ENCODE measurements at regions not wholly inside any gene's neighbourhood (a gene's known extent, or its start where the extent isn't known, plus 50 kb on each side); places are given as distances from the start of the nearest gene placed in this dataset.
"Not testable (repeated sequence)": the region's sequence is repeated elsewhere in the genome, so short reads cannot be mapped to it uniquely, and the experiment has no call there.

DNA sequence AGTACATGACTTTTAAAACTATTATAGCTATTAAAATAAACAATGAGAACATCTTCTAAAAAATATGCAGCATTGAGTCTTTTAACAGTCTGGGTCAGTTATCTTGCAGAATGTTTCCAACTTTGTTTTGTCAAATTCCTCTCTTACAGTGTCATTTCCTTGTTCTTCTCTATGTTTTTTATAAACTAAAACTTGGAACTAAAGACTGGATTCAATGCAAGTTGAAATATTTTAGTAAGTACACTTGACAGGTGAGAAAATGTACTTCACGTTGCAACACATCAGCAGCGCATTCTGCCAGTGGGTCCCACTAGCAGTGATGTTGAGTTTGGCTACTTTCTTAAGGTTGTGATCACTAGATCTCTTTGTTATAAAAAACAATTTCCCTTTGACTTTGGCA lies 1407.6 kb upstream of the RAG2 start:
- DNase-seq (ENCODE audit: low read depth), result no peak

DNA sequence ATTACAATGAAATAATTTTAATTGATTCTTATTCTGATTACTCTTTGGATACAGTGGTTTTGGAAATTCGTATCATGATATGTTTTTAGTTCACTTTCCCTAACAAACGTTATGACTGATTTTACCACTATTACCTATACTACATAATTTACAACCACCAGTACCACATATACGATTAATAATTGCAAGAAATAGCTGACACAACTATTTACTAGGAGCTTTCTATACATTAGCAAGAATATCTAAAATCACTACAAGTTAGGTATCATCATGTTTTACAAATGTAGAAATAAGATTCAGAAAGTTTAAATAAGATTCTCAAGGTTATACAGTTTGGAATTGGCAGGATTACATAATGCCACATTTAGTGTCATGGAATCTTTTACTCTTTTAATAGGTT lies 1401.1 kb upstream of the RAG2 start:
- DNase-seq (ENCODE audit: low read depth), result no peak

GRCh38 chr11:37995886-37996285 lies 1397.8 kb upstream of the RAG2 start:
- DNase-seq (ENCODE audit: low read depth), result no peak

- no peak for DNase-seq (ENCODE audit: low read depth)
Measured at GRCh38 chr11:37988031-37988430, 1390.0 kb upstream of the RAG2 start.

GRCh38 chr11:37984991-37985390 lies 1387.0 kb upstream of the RAG2 start:
- no peak for DNase-seq (ENCODE audit: low read depth)

GRCh38 chr11:37978647-37979046 lies 1380.6 kb upstream of the RAG2 start:
- DNase-seq (ENCODE audit: low read depth), result no peak

GRCh38 chr11:37973941-37974340 lies 1375.9 kb upstream of the RAG2 start:
- DNase-seq (ENCODE audit: low read depth), result no peak

- DNase-seq (ENCODE audit: low read depth), result no peak
Measured at GRCh38 chr11:37972691-37973090, 1374.7 kb upstream of the RAG2 start.

DNA sequence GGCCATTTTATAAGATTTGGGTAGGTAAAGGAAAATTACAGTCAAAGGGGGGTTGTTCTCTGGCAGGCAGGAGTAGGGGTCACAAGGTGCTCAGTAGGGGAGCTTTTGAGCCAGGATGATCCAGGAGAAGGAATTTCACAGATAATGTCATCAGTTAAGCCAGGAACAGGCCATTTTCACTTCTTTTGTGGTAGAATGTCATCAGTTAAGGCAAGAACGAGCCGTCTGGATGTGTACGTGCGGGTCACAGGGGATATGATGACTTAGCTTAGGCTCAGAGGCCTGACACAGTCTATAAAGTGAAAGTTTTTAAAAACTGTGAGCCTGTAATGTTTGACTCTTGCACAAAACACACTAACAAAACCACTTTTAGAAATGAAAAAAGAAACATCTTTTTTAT lies 1371.3 kb upstream of the RAG2 start:
- not testable (repeated sequence) for DNase-seq (ENCODE audit: low read depth)

DNA sequence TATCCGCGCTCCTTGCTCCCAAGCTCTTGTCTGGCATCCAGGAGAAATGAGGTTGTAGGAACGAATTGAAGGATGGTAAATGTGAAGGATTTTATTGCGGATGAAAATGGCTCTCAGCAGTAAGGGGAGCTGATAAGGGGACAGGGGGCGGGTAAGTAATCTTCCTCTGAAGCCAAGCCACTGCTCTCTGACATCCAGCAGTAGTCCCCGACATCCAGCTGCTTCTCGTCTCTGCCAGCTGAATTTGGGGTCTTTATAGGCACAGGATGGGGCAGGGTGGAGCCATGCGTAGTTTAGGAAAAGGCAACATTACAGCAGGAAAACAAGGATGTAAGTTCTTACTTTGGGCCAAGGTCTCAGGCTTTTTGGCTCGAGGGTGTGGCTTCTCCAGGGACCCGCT lies 1370.1 kb upstream of the RAG2 start:
- no peak for DNase-seq (ENCODE audit: low read depth)

DNA sequence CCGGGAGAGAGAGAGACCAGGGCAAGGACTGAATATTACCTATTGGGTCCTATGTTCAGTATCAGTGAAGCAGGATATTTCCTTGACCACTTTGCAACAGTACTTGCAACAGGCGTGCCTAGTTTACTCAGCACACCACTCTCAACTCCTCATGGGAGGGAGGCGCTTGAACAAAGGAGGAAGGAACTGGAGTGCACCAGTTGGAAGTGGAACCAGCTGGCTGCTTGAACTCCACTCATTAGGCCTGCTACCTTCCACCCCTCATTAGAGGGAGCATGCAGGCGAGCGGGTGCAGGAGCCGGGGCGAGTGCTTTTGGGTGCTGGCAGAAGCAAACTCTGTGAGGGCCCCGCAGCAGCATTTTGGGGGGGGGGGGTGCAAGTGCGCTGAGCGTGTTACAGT lies 1369.6 kb upstream of the RAG2 start:
- no peak for DNase-seq (ENCODE audit: low read depth)

DNA sequence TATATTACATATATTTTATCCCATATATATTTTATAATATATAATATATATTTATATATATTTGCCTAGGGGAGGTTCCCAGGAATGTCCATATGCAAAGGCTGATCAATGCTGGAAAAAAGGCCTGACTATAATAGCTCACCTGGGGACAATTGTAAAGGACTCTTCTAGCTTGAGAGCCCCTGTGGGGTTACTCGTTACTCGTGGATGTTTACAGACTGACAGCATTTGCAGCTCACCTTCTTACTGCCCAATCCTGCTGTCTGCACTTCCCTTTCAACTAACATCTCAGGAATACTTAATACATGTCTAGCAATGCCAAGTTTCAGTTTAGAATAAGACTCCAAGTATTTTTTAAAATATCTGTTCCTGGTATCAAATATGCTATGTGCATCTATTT lies 1365.4 kb upstream of the RAG2 start:
- DNase-seq (ENCODE audit: low read depth), result no peak

- DNase-seq (ENCODE audit: low read depth), result no peak
Measured at GRCh38 chr11:37957717-37958116, 1359.7 kb upstream of the RAG2 start.

DNA sequence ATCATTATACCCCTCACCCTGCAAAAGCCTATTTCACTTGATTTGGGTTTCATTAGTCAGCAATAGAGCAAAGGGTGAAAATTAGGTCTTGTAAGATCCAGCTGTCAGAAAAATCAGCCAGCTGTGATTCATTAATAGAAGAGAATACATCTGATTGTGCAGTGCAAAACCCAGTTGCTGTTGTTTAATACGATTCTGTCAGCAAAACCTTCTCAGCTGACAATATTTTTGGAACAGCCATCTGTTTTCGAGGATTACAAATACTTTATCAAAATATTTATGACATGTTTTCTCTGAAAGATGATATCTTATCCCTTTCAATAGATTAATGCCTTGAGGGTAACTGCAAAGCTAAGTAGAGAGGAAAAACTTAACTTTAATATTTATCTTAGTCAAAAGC lies 1354.0 kb upstream of the RAG2 start:
- no peak for DNase-seq (ENCODE audit: low read depth)

DNA sequence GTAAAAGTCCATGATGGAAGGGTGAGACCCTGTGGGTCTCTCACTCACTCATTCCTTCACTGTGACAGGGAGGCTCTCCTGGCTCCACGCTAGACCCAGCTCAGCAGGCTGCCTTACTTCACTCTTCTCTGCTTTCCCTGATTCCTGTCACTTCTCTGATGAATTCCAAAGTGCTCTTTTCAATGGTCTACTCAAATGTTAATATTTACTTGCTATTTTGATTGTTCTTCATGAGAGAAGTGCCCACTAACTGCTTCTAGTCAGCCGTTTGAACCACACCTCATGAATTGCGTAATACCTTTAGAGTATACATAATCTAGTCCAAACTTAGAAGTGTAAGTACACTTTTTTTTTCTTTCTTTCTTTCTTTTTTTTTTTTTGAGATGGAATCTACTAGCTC lies 1350.2 kb upstream of the RAG2 start:
- DNase-seq (ENCODE audit: low read depth), result no peak

DNA sequence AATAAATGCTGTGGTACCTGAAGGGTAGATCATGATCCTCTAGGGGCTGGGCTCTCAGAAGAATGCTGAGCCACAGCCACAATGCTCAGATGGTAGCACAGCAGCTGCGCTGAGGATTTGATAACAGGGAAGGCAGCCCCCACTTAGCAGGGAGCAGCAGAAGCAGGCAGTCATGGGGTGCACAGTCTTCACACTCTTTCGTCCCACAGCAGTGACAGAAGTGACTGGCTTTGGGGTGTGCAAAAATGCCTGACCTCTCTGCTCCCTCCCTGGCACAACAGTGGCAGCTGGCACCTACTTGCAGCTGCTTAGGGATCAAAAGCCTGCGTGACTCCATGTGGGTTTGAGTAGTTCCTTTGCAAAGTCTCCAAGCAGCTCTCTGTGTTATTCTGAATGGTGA lies 1349.8 kb upstream of the RAG2 start:
- DNase-seq (ENCODE audit: low read depth), result no peak

- DNase-seq (ENCODE audit: low read depth), result no peak
Measured at GRCh38 chr11:37946155-37946766, 1348.2 kb upstream of the RAG2 start.

DNA sequence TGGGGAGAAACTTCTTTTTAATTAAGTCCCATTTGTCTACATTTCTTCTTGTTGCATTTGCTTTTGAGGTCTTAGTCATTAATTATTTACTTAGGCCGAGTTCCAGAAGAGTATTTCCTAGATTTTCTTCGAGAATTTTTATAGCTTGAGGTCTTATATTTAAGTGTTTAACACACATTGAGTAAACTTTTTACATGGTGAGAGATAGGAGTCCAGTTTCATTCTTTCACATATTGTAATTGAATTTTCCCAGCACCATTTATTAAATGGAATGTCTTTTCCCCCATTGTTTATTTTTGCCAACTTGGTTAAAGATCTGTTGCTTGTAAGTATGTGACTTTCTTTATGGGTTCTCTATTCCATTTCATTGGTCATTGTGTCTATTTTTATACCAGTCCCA lies 1344.0 kb upstream of the RAG2 start:
- no peak for DNase-seq (ENCODE audit: low read depth)

DNA sequence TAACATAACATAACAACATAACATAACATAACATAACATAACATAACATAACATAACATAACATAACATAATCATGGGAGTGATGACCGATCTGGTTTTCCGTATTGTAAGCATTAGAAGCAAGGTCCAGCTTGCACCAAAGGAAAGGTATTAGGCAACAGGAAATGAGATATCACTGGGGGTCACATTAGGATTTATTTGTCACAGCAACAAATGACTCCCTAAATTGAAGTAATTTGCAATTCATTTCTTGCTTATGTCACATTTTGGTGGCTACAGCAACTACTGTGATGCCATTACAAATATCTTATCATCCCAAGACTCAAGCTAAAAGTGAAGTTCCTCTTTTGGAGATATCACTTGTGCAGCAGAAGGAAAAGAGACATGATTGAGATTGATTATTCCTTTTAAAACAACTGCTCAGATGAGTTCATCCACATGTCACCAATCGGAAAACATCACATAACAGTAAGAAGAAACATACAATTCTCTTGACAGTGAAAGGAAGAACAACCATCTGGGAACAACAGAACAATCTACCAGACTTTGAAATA lies 1331.1 kb upstream of the RAG2 start:
- DNase-seq (ENCODE audit: low read depth), result no peak

- DNase-seq (ENCODE audit: low read depth), result no peak
Measured at GRCh38 chr11:37926772-37927171, 1328.7 kb upstream of the RAG2 start.

- no peak for DNase-seq (ENCODE audit: low read depth)
Measured at GRCh38 chr11:37916331-37916730, 1318.3 kb upstream of the RAG2 start.

DNA sequence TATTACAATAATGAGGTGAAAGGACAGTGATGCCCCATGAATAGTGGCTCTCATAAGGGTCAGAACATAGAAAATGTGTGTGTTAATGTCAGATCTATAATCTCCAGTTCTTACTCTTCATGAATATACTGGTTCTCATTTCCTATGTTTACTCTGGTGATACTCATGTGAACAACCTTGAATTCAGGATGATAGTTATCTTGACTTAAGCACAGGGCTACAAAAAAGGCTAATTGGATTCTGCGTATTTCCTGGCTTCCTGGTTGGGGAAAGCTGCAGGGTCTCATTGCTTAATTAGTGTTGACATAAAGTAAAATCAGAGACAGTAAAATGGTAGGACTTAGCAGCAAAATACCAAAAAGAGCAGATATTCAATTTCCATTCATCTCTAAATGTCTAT lies 1316.8 kb upstream of the RAG2 start:
- DNase-seq (ENCODE audit: low read depth), result no peak

DNA sequence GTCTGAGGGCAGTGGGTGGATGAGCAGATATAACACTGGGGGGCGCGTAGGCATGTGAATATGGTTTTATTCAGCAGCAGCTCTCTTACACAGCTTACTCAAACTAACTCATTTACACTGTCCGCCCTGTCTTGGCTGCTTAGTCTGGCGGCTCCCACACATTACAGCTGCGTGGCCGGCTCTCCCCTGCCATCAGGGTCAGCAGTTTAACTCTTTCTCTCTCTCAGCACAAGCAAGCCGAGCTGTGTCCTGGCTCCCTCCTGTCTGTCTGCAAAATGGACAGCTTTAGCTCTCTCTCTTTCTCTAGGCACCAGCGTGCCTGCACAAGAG lies 1310.1 kb upstream of the RAG2 start:
- DNase-seq (ENCODE audit: low read depth), result no peak

DNA sequence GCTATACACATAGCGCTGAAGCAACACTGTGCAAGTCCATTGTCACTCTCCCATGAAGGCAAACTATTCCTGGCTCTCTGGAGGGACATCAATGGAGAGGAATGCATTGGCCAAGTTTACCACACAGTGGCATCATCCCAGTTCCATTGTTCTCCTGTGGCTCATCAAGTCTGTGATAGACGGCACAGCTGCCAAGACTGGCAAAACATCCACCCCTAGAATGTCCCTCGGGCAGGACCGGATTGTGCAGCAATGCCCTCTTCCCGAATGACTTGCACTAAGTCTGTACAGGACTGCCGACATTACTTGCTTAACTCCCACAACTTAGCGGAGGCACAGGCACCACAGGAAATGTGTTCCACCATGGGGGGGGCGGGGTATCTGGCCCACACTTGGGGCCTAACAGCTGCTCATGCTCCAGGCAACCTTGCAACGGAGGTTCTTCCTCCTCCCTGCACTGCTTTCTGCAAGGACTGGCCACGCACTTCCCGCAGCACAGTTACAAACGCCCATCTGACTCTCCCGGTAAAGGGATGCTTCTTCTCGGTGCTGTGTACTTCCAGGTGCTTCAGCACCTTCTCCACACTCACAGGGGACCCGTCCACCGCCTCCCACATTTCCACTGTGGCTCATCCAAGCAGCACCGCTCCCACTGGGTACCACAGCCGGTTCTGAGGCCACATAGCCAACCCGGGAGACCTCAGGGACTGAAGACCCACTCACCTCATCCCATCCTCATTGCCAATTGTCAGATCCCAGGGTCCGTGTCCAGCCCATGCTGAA lies 1309.6 kb upstream of the RAG2 start:
- no peak for DNase-seq (ENCODE audit: low read depth)
